ENCODE measurements at regions not wholly inside any gene's neighbourhood (a gene's known extent, or its start where the extent isn't known, plus 50 kb on each side); places are given as distances from the start of the nearest gene placed in this dataset.

DNA sequence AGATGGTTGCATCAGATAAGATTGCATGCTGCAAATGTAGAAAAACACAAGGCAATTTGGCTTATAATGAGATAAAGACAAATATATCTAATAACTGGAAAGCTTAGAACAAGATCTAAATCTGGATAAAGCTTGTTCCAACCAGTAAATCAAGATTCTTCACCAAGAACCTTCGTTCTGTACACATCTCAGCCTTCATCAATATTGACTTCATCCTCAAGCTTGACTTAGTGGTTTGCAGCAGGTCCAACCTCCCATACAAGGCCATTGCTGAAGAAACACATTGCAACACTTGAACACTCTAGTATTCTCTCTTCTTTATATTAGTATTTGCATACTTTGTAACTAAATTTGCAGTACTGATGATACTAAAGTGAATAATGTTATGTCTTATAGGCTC is 407.6 kb downstream of the TLL1 start (continued):
- TF ChIP-seq, protein P1, sequence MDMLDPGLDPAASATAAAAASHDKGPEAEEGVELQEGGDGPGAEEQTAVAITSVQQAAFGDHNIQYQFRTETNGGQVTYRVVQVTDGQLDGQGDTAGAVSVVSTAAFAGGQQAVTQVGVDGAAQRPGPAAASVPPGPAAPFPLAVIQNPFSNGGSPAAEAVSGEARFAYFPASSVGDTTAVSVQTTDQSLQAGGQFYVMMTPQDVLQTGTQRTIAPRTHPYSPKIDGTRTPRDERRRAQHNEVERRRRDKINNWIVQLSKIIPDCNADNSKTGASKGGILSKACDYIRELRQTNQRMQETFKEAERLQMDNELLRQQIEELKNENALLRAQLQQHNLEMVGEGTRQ (IDR thresholded peaks at IDR 0.05; ENCODE audit: low read length) = no peak
- TF ChIP-seq, protein P2, sequence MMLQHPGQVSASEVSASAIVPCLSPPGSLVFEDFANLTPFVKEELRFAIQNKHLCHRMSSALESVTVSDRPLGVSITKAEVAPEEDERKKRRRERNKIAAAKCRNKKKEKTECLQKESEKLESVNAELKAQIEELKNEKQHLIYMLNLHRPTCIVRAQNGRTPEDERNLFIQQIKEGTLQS (IDR thresholded peaks at IDR 0.05; ENCODE audit: insufficient read depth, low read depth, low read length) = no peak
